ENCODE measurements at regions not wholly inside any gene's neighbourhood (a gene's known extent, or its start where the extent isn't known, plus 50 kb on each side); places are given as distances from the start of the nearest gene placed in this dataset.
"Not testable (repeated sequence)": the region's sequence is repeated elsewhere in the genome, so short reads cannot be mapped to it uniquely, and the experiment has no call there.

DNA sequence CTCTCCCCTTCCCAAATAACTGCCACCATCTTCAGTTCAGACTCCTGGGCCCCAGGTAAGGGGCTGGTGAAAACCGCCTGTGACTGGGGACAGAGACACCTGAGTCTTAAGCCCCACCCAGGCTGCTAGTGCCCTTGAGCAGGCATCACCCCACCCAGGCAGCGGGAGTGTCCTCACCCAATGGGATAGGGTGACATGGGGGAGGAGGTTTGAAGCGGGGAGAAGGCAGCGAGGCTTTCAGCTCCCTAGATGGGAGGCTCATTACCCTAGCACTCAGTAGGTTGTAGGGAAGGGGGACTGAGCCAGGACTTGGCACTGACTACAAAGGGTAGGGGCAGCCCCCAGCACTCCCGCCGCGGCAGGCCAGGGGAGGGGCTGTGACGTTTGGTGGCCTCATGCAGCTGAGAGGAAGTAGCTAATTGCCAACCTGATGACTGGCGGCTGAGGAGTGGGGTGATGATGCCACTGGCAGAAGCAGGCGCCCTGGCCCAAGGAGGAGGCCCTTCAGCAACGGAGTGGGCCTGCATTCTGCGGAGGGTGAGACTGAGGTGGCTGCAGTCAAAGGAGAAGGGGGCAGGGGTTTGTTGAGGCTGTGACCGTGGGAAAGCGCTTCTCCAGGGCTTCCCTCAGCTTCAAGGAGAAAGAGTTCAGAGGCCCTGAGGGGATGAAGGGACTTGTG, 126.9 kb downstream of the MRPL14 start:
- DNase-seq (ENCODE audit: low spot score), result peak; percentile 60

DNA sequence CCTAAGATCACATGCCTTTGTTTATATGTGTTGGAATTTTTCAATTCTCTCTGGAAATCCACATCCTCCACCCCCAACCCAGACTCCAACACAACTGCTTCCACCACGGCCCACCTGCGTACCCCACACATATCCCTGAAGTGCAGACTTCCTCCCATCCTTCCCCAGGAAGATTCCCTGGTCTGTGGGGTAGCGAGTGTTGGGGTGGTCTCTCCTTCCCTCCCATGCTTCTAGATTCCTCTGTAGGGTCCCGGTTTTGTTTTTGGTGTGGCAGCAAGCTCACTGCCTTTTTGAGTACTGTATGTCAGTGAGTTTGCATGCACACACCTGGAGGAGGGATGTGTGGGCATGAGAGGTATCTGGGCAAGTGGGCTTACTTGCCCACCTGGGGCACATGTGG, 127.6 kb downstream of the MRPL14 start:
- DNase-seq (ENCODE audit: low spot score), result no peak

DNA sequence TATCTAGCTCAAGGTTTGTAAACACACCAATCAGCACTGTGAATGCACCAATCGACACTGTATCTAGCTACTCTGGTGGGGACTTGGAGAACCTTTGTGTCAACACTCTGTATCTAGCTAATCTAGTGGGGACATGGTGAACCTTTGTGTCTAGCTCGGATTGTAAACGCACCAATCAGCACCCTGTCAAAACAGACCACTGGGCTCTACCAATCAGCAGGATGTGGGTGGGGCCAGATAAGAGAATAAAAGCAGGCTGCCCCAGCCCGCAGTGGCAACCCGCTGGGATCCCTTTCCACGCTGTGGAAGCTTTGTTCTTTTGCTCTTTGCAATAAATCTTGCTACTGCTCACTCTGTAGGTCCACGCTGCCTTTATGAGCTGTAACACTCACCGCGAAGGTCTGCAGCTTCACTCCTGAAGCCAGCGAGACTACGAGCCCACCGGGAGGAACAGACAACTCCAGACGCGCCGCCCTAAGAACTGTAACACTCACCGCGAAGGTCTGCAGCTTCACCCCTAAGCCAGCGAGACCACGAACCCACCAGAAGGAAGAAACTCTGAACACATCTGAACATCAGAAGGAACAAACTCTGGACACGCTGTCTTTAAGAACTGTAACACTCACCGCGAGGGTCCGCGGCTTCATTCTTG, 128.5 kb downstream of the MRPL14 start:
- not testable (repeated sequence) for DNase-seq (ENCODE audit: low spot score)

DNA sequence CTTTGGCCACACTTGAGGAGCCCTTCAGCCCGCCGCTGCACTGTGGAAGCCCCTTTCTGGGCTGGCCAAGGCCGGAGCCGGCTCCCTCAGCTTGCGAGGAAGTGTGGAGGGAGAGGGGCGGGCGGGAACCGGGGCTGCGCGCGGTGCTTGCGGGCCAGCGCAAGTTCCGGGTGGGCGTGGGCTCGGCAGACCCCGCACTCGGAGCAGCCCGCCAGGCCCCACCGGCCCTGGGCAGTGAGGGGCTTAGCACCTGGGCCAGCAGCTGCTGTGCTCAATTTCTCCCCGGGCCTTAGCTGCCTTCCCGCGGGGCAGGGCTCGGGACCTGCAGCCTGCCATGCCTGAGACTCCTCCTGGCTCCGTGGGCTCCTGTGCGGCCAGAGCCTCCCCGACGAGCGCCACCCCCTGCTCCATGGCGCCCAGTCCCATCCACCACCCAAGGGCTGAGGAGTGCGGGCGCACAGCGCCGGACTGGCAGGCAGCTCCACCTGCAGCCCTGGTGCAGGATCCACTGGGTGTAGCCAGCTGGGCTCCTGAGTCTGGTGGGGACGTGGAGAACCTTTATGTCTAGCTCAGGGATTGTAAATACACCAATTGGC, 129.2 kb downstream of the MRPL14 start:
- DNase-seq (ENCODE audit: low spot score), result not testable (repeated sequence)

DNA sequence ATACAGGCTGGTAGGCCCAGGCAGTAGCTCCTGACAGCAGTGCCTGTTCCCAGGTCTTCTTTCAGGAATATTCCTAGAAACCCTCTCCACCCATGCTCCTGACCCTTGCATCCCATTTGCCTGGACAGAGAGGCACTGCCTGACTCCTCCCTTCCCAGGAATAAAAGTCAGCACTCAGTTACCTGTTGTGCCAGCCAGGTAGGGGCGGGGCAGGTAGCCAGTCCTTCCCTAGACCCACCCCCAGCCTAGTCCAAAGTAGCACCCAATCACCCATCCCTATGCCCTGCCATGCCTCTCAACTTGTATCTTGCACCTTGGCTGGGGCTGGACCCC, 129.9 kb downstream of the MRPL14 start:
- no peak for DNase-seq (ENCODE audit: low spot score)

DNA sequence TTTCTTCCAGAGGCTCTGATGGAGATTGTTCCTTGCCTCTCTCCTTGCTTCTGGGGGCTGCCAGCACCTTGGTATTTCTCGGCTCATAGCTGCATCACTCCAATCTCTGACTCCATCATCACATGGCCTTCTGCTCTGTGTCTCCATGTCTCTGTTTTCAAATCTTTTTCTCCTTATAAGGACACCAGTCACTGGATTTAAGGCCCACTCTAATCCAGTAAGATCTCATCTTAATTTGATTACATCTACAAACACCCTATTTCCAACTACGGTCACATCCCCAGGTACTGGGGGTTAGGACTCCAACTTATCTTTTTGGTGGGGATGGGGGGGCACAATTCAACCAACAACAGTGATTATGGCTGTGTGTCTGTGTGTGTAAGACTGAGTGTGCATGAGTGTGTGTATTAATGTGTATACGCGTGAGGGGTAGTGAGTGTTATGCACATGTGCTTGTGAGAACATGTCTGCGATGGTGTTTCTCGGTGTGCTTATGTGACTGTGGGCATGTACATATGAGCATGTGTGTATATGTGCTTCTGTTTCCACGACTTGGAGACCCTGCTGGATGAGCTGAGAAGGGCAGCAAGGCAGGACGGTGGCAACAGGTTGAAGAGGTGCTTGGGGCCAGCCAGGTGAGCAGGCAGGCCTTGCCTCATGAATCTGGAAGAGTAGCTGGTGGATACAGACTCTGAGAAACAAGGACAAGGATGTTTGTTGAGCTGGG, 130.5 kb downstream of the MRPL14 start:
- no peak for DNase-seq (ENCODE audit: low spot score)

DNA sequence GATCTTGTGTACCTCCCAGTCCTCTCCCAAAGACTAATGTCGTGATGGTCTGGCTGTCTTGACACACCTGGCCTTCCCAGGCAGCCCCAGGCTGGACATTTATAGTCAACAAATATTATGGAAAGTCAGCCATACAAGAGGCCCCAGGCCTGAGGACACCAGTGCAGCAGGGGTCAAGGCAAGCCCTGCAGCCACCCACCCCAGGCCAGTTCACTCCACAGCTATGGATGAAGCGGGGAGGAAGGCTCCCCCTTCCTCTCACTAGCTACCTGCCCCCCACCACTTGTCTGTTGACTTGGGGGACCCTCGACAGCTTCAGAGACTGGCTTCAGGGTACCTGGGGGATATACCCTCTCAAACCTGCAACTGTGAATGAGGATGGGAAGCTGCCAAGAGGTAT, 132.1 kb downstream of the MRPL14 start:
- DNase-seq (ENCODE audit: low spot score), result no peak

DNA sequence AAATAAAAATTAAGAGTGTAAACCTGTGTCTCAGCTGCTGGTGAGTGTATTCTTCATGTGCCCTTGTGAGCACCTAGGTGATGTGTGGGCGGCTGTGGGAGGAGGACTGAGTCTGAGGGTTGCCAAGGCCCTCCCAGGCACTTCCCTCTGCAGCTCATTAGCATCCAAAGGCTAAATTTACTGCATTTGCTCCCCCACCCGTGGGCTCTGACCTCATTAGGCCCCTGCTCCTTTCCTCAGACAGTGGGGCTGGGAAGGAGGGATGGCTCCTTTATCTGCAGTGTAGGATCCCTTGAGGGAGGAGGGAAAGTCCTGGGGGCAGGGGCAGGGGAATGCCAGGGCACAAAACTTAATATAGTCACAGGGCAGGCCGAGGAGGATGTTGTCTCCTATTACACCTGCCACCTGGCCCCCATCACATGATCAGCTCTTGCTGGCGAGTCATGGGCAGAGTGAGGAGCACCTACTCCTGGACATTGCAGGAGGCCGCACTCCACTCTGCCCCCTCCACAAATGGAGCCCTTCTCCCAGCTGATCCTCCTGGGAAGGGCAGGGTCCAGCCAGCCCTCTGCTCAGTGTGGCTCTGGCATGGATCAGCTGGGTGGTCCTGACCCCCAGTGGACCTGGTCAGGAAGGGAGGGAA, 133.2 kb downstream of the MRPL14 start:
- DNase-seq (ENCODE audit: low spot score), result no peak

DNA sequence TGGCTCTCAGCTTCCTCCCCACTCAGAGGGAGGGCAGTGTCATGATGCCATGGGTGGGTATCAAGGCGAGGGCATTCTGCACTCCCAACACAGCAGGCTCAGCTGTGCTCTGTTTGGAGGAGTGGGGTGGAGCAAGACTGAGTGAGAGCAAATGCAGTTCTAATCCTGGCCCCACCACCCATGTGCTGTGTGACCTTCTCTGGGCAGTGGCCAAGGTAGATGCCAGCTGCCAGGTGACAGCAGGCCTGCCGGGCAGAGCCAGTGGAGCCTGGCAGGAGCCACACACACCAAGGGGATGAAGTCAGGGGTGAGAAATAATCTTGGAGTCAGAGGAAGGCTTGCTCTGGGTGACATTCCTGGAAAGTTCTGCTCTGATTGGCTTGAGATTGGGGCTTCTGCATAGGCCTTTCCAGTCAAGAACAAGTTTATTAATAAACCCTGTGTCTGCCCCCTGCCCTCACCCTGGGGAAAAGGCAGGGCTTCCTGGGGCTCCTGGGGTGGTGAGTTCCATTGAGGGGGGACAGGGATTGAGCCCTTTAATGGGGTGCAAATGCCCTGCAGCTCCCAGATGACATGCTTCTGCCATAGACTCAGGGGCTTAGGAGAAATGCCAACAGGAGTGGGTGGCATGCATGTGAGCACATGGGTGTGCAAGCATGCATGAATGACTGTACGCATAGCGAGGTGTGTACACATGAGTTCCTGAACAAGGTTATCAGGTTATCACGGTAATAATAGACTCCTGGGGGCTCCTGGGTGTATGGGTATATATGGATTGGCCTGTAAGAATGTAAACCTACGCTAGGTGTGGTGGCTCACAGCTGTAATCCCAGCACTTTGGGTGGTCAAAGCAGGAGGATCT, 134.2 kb downstream of the MRPL14 start:
- DNase-seq (ENCODE audit: low spot score), result no peak

DNA sequence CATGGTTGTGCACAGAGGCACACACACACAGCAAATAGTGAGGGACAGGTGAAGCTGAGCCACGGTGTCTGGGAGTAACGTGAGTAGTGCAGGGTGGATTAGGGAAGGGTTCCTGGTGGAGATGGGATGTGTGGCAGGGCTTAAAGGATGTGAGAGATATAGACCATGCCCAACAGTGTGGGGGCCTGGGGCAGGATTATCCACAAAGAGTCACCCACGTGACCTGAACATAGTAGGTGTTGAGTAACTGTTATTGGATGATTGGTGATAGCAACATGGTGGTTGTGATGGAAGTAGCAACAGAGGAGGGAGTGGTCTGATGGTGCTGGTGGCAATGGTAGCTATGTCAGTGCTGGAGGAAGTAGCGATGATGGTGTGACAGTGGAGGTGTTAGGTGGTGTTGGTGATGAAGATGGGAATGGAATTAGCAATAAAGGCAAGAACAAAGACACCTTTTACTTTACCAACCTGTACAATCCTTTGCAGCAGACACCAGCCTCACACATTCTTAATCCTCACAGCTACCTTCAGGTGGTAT, 135.1 kb downstream of the MRPL14 start:
- no peak for DNase-seq (ENCODE audit: low spot score)

DNA sequence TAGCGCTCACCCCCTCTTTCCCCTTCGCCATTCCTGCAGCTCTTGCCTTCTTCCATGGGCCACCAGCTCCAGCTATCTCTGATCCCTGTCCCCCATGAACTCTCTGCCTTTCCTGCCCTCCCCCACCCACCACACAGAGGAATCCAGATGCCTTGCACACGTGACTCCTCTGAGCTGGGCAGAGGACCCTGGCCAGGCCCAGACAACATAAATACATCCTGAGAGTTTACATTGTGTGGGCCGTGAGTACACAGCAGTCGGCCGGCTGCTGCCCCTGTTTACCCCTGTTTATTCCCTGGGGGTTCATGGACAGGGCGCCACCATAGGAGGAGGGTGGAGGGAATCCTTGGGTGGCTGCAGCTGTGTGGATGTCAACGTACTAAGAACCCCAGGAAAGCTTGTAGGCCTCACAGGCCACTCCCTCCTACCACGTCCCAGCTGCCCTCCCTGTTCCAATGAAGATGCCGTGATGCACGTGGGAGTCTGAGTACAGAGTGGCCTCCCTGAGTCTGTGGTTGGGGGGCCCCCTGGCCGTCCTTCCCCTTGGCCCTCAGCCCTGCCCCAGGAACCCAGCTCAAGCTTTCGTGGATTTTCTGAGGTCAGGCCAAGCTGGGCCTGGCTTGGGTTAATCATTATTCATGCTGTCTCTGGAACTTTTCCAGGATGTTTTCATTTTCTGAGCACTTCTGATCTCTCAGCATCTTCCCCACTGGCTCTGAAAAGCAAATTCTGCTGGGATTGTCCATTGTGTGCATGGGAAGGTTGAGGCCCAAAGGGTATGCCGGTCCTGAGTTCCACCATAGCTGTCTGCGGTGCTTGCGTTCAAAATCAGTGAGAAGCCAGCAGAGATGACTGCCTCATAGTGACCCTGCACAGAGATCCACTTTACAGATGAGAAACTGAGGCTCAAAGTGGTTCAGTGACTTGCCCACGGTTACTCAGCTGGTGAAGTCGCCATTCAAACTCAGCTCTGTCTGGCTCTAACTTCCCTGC, 136.3 kb downstream of the MRPL14 start:
- DNase-seq (ENCODE audit: low spot score), result no peak

DNA sequence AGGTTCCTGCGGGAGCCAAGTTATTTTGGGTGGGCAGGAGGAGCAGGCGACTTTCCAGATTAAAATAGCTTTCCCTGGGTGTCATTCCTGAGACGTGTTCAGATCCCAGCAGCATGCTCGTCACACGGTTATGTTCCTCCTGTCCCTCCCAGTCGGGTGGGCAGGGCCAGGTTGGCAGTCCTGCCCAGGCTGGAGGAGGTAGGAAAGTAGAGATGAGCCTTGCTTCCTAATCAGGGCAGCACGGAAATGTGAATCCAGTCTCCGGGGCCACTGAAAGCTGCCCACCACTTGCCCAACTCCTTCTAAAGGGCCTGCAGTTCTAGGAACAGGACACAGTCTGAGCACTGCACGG, 137.0 kb downstream of the MRPL14 start:
- no peak for DNase-seq (ENCODE audit: low spot score)

DNA sequence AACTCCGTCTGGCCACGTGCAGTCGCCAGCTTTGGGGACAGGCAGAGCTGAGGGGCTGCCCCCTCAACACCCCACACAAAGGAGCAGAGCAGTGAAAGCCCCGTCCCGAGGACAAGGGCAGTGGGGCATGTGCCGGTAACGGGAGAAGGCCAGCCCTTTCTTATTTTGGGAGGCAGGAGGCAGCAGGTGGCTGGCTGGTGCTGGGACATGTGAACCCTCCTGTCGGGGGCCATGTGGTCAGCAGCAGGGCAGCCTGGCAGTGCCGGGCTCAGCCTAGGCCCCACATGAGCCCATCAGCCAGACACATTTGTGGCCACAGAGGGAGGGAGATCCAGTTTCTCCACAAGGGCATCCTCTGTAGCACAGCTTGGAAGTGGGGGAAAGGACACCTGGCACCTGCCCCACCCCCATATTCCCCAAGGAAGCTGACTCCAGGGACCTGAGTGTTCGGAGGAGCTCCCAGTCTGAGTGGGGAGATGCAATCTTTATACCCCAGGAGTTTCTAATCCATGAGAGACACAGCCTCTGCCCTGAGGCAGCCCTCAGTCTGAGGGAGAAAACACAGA, 137.6 kb downstream of the MRPL14 start:
- no peak for DNase-seq (ENCODE audit: low spot score)

DNA sequence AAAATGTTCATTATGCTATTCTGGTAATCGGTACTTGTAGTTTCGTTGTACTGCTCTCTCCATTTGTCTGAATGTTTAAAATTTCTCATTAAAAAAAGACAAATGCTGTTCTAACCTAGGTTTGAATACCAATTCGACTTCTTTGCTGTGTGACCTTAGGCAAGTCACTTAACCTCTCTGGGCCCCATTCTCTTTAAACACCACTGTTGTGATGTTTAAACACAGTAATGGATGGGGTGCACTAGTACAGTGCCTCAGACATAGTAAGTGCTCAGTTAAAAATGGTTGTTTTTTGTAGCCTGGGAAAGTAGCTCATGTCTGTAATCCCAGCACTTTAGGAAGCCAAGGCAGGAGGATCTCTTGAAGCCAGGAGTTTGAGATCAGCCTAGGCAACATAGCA, 138.5 kb downstream of the MRPL14 start:
- DNase-seq (ENCODE audit: low spot score), result no peak

DNA sequence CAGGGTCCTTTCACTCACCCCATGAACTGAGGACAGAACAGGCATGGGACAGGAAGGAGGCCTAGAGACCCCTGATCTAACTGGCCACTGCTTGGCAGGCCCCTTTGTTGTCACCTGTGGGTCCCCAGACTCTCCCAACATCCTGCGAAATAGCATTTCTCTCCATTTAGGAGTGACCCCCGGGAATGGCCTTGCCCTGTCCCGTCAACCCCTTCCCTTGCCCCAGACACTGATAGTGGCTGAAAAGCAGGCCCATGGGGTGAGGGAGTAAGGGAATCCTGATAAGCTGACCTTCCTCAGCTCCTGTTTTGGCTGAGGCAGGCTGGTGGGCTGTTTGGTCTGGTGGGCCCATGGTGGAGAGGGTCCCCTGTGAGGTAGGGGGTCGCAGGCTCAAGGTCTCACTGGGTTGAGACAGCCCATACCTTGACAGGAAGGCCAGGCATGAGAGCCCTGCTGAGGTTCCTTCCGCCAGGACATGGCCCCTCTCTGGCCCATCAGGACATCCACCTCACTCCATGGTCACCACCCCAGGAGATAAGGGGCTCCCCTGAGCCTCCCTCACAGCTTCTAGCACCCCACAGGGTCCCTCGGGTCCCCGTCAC, 139.3 kb downstream of the MRPL14 start:
- DNase-seq (ENCODE audit: low spot score), result no peak

DNA sequence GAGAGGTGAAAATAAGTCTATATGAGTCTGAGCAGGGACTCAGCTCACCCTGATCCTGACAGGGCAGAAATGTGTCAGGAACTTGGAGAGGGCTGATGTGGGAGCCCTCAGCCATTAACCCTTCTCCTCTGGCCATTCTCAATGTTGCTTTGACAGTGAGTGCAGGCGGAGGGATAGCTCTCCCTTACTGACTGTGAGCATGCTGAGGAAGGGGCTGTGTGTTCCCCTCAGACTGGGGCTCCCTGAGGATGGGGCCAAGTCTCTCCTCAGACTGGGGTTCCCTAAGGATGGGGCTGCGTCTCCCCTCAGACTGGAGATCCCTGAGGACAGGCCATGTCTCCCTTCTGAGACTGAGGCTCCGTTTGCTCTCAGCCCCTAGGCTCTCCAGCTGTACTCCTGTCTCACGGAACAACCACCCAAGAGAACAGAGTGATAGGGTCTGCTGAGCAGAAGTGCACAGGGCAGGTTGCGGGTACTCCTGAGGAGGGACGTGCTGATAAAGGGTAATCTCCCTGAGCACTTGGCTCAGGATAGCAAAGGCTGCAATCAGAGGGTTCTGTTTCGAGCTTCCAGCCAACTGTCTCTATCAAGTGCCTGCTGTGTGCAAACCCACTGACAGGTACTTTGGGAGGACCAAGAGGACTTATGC, 141.0 kb downstream of the MRPL14 start:
- DNase-seq (ENCODE audit: low spot score), result no peak

DNA sequence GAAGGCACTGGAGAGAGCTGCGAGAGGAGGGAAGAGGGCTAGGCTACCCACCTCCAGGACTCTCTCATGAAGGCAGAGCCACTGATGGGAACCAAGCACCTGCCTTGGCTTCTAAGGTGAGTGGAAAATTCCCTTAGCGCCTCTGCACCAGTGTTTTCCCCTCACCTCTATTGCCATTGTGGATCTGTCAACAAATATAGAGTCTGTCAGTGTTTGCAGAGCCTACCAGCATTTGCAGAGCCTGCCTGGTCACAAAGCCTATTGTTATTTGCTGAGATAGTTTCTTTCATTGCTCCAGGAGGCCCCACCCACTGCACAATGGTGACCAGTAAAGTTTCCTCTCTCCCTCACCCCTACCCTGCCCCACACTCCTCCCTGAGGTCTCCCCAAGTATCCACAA, 141.9 kb downstream of the MRPL14 start:
- DNase-seq (ENCODE audit: low spot score), result no peak

DNA sequence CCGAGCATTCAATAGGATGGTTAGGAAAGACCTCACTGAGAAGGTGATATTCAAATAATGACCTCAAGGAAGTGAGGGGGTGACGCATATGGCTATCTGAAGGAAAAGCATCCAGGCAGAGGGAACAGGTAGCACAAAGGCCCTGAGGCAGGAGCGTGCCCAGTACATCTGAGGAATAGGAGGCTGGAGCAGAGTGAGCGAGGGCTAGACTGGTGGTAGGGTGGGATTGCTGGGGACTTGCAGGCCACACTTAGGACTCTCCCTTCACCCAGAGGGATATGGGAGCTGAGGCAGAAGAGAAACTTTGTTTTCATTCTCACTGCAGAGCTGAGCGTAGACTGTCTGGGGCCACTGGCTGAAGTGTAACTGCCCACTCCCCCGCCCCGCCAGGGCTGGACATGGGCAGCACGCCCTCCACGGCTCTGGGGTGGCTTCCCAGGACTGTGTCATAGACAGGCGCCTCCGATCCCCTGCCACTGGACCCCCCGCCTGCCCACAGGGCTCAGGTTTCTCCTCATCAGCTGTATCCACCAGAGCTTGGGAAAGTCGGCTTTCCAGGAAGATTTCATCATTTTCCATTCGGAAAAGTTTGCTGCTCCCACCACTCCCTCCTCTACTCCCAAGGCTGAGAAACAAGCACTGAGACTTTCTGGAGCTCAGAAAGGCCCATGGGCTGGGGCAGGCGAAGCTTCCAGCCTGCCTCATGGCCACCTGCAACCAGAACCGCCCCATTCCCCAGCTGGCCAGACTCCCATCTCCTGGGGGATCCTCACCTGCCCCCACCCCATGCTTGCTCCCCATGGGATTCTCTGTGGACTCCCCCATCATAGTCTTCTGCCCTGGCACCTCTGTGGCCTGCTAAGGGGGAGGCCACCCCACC, 142.6 kb downstream of the MRPL14 start:
- no peak for DNase-seq (ENCODE audit: low spot score)
